Stimulated activated CD8-positive, alpha-beta memory T cell treated with anti-CD3 and anti-CD28 coated beads, Interleukin-2, amount 100 ng/mL, for 48 hours (primary cell): ENCODE measurements at regions not wholly inside any gene's neighbourhood (a gene's known extent, or its start where the extent isn't known, plus 50 kb on each side); places are given as distances from the start of the nearest gene placed in this dataset.
"Not testable (repeated sequence)": the region's sequence is repeated elsewhere in the genome, so short reads cannot be mapped to it uniquely, and the experiment has no call there.

Source experiments
- DNase-seq, 2 donors: peaks; one replicate each; pipeline ENCODE4 v3.0.0-alpha.2; 2020; ENCODE audit warnings: low read depth in 2 of 2

DNA sequence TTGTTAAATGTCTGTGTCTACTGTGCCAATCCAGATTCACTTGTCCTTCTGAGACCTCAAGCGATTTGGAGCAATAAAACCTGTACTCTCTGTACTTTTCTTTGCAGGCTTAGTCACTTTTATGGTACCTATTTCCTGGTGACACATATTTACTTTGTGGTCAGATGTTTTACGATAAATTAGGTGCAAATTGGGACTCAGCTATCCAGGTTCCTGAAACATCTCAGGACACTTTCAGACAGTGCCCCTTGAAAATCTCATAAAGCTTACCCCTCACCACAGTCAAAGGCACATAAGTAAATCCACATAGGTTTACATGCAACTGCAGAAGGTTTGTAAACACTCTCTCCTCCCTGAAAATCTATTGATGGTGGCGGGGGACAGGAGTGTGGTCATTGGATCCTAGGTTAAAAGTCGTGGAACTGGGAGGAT, 438.8 kb downstream of the EFNB2 start:
- no peak for DNase-seq

DNA sequence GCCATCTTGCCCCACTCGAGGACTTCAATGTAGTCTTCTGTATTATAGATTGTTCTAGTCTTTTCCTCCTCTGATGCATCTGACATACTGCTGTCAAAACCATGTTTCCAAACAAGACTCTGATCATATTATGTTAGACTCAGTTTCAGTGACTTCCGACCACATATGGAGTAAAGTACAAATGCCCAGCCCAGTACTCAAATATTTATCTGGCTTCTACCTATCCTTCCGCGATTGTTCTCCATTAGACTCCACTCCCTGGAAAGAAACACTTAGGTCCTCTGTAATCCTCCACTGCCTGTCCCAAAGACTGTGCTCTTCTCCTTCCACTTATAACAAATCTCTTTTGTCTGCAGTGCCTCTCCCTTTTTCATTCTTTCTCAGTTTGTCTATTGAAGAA, 439.5 kb downstream of the EFNB2 start:
- no peak for DNase-seq

GRCh38 chr13:106095406-106095805, 440.1 kb downstream of the EFNB2 start:
- DNase-seq, result no peak

DNA sequence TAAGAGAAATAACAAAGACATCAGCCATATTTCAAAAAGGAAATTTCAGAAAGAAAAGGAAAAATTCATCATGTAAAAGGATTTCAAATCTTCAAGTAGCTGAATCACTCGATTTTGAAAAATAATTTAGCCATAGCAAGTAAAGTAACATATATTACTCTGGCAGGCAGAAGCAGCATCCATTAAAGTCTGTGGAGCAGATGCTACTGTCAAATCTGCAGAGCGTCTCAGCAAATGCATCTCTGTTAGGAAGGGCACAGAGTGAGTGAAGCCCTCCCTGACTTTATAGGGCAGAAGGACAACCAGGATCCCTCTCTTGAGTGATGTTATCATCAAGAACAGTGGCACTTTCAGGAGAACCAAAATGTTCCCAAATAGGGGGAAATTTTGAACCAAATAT, 445.5 kb downstream of the EFNB2 start:
- no peak for DNase-seq

- no peak for DNase-seq
These were observed 446.0 kb downstream of the EFNB2 start for GRCh38 chr13:106089261-106089980.

DNA sequence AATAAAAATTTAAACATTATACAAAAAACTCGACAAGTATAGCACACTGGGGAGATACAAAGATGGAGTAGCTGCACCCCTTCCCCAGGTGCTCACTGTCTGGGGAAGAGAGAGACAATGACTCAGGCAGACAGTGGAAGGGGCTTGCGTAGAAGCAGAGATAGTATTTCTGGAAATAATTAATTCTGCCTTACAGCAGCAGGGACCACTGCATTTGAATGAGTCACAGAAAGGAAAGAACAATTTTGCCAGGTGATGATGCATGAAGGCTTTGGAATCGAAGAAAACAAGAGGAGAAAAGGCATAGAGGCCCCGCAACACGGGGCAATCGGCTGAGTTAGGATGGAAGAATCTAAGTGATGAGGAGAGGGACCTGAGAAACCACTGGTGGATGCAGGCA, 447.4 kb downstream of the EFNB2 start:
- no peak for DNase-seq

DNA sequence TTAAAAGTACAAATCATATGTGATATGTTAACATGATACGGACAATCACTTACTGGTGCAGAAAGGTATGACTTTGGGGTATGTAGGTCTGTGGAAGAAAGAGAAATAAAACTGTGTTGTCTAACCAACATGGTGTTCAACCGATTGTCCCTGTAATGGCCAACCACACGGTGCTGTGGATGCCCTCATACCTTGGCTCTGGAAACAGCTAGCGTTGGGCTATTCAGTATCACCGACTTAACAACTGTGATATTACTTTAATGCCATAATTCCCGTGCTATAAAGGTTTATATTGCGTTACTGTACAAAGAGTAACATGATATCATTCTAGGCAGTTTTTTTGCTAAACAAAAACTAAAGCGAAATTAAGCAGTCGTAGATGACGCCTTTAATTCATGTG, 448.3 kb downstream of the EFNB2 start:
- DNase-seq, result no peak

- no peak for DNase-seq
These were observed 451.7 kb downstream of the EFNB2 start for GRCh38 chr13:106083620-106084350.

GRCh38 chr13:106081221-106081620, 454.2 kb downstream of the EFNB2 start:
- not testable (repeated sequence) for DNase-seq

DNA sequence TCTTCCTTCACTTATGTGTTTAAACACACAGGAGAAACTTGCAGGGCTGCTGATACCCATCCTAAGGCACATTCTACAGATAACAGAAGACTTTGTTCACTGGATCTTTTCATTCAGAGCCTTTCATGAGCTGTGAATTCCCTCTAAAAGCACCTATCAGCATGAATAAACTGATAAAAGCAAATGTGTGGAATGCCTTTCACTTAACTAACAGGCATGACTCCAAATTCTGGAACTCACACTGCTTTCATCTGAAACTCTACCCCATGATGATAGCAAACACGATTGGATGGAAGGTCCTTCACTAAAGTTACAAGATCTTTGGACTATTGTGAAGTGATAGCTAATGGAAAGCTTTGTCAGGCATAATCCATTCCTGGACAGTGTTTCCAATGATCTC, 457.3 kb downstream of the EFNB2 start:
- DNase-seq, result no peak

DNA sequence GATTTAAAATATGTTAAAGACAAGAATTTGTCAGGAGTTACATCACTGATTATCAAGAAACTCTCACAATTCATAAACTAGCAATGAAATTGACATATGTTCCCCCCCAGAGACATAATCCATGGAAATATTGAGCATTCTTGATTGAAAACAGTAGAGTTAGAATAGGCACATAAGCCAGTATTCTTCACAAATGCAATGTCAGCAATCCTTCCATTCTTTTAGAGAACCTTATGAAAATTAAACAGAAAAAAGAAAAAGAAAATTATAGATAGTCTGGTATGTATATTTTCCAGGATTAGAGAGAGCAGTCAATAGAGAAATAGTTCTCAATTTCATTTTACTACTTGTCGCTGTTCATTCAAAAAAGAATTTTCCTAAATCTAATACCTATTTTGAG, 458.4 kb downstream of the EFNB2 start:
- DNase-seq, result no peak

DNA sequence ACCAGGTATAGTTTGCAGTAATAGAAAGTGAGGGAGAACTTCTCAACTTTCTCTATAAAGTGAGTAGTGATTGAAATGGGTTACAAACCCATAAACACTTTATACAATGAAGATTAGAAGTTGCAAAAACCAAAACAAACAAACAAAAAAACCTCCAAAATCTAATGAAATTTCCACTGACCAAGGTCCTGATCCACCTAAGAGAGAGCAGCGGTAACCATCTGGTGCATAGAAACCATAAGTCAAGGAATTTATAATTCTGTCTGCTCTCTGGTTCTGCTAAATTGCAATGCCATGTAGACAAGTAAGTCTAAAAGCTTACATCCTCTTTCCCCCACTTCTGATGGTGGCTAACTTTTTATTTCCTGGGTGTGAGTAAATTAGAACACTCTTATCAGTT, 463.4 kb downstream of the EFNB2 start:
- DNase-seq, result no peak

DNA sequence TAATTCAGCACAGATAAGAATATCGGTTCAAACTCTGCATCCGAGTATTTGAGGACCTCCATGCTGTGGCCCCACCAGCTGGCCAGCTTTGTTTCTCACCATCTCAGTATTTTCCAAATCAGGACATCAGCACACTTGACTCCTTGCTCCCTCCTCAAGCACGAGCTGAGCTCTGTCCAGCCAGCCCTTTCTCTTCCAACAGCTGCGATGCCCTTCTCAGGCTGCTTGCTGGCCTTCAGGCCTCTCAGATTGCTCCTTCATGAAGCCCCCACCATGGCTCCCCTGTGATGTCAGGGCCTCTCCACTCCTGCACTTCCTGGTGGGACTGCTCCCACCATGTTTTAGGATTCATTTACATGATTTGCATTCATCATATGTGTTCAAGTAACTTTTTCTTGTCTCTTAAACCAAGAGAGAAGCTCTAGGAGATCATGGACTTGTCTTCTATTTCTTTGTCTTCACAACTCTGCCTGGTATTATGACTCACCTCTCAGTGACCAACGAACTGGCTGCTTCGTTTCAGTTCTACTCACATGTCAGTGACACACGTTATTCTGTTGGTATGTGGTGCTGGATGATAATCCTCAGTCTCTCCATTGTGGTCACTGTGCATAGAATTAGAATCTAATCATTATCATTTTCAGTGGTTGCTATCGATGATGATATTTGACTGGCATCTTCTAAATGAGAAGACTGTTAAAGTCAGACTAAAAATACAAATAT, 471.7 kb downstream of the EFNB2 start:
- no peak for DNase-seq

DNA sequence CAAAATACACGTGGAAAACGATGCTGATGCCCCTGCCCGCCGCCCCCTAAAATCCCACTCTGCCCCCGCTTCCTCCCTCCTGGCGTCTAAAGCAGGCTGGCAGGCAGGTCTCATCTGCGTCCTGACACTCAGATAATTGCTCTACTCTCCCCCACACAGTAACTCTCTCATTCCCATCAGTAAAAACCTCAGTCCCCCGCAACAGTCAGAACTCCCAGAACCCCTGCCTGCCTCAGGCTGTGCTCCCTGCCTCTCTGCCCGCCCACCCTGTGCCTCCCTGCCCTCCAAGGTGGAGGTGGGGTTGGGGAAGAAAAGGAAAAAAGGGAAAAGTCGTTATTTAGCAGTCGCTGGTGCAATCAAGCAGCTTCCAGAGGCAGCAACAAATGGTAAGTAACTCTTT, 473.7 kb downstream of the EFNB2 start:
- DNase-seq, result no peak

GRCh38 chr13:106056851-106057250, 478.6 kb downstream of the EFNB2 start:
- no peak for DNase-seq

DNA sequence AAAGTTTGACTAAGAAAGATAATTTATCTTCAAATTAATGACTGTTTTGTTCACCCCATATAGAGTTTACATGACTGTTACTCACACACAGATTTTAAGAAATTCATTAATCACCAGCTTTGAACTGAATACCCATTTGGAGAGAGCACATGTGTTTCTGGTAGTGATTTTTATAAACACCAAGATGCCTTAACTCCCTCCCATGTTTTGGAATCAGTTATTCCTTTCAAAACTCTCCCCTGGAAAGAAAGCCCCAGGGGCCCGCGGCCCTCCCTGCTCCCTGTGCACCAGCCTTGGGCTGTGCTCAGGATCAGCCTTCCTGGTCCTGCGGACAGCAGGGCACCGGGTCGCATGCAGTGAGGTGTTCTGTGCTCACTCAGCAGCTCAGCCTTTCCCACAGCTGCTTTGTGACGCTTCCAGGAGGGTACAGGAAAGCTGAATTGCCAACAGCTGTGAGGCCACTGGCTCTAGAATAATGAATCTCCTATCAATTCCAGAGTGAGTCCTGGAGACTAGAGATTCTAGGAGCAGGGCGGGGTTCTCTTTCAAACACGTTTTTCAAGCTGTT, 483.2 kb downstream of the EFNB2 start:
- no peak for DNase-seq

GRCh38 chr13:106049171-106049570, 486.3 kb downstream of the EFNB2 start:
- DNase-seq, result no peak

- no peak for DNase-seq
These were observed 487.1 kb downstream of the EFNB2 start for GRCh38 chr13:106048386-106048785.

- no peak for DNase-seq
These were observed 487.6 kb downstream of the EFNB2 start for GRCh38 chr13:106047859-106048258.

DNA sequence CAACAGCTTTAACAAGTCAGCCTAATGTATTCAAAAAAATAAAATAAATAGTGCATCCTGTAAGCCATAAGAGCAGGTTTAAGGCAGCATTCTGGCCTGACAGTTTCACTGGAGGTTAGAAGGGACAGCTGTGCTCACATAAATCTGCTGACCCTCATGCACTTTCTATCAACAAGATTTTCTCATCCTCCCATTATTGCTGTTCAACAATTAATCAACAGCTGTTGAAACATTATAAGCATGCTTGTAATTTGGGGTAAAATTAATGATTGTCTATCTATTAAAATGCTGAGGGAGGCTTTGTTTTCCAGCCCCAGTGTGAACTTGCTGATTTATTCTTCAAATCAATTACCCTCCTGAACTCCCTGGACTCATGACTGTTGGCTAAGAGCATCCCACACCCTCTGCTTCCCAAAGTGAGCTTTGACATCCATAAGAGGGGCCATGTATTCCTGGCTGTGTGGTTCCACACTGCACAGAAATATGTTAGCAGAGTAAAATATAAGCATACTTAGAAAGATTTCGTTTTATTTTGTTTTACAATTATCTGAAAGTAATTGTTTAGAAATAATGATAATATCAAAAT, 492.4 kb downstream of the EFNB2 start:
- DNase-seq, result no peak

DNA sequence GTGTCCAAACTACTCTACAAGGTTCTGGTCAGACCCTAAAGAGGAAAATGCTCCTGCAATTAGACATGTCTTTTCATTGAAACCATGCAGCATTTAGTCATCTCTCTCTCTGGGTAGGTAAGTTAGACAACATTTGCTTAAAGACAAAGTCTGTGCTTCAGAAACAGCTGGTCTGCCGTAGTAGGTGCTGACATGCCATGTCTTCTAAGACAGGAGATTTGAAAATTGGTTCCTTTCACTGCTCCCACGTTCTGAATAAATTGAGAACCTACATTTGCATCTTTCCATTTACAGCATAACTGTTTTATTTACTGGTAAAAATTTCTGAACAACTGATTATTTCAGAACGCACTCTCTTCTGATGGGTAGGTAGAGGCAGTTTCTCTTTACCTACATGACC, 494.0 kb downstream of the EFNB2 start:
- DNase-seq, result no peak

GRCh38 chr13:106038752-106039151, 496.7 kb downstream of the EFNB2 start:
- DNase-seq, result no peak
